Astrocyte (in vitro differentiated cells and primary cell): ENCODE measurements at regions not wholly inside any gene's neighbourhood (a gene's known extent, or its start where the extent isn't known, plus 50 kb on each side); places are given as distances from the start of the nearest gene placed in this dataset.

Experiments
- EZH2 ChIP-seq: IDR thresholded peaks from 2 replicates; pipeline ENCODE4 v1.6.1; 2012; ENCODE audit warnings: mild to moderate bottlenecking, low read length, inconsistent platforms; ENCODE audit not compliant: insufficient read depth
- TF ChIP-seq, protein P1 (sequence below): IDR thresholded peaks from 2 replicates; pipeline ENCODE4 v1.5.1; 2011; ENCODE audit warnings: low read depth, mild to moderate bottlenecking, inconsistent platforms, low read length, moderate library complexity; ENCODE audit not compliant: insufficient read depth

DNA sequence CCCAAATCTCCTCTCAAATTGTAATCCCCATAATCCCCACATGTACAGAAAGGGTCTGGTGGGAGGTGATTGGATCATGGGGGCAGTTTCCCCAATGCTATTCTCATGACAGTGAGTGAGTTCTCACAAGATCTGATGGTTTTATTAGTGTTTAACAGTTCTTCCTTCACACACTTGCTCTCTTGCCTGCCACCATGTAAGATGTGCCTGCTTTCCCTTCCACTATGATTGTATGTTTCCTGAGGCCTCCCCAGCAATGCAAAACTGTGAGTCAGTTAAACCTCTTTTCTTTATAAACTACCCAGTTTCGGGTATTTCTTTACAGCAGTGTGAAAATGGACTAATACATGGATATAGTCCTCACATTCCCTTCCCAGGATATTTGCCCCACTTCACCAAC lies 126.7 kb upstream of the SPATA12 start:
- TF ChIP-seq, protein P1, sequence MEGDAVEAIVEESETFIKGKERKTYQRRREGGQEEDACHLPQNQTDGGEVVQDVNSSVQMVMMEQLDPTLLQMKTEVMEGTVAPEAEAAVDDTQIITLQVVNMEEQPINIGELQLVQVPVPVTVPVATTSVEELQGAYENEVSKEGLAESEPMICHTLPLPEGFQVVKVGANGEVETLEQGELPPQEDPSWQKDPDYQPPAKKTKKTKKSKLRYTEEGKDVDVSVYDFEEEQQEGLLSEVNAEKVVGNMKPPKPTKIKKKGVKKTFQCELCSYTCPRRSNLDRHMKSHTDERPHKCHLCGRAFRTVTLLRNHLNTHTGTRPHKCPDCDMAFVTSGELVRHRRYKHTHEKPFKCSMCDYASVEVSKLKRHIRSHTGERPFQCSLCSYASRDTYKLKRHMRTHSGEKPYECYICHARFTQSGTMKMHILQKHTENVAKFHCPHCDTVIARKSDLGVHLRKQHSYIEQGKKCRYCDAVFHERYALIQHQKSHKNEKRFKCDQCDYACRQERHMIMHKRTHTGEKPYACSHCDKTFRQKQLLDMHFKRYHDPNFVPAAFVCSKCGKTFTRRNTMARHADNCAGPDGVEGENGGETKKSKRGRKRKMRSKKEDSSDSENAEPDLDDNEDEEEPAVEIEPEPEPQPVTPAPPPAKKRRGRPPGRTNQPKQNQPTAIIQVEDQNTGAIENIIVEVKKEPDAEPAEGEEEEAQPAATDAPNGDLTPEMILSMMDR: no peak
- no peak for TF ChIP-seq EZH2
